Putamen (tissue), 1 donor: ENCODE measurements at regions not wholly inside any gene's neighbourhood (a gene's known extent, or its start where the extent isn't known, plus 50 kb on each side); places are given as distances from the start of the nearest gene placed in this dataset.
"Not testable (repeated sequence)": the region's sequence is repeated elsewhere in the genome, so short reads cannot be mapped to it uniquely, and the experiment has no call there.

Experiments
- DNase-seq: peaks from one replicate; pipeline ENCODE4 v3.0.0-alpha.2; 2016; ENCODE audit warnings: low spot score

DNA sequence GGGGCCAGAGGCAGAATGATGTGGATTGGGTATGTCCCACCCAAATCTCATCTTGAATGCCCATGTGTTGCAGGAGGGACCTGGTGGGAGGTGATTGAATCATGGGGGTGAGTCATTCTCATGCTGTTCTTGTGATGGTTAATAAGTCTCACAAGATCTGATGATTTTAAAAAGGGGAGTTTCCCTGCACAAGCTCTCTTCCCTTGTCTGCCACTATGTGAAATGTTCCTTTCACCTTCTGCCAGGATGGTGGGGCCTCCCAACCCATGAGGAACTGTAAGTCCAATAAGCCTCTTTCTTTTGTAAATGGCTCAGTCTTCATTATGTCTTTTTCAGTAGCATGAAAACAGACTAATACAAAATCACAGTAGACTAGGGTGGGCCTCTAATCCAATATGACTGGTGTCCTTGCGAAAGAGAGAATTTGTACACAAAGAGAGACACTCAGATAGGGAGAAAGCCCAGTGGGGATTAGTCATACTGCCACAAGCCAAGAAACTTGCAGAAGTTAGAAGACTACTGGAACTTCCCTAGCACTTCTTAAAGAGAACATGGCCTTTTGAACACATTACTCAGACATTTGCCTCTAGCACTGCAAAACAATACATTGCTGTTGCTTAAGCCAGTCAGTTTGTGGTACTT, 68.4 kb downstream of the ANXA1 start:
- no peak for DNase-seq

DNA sequence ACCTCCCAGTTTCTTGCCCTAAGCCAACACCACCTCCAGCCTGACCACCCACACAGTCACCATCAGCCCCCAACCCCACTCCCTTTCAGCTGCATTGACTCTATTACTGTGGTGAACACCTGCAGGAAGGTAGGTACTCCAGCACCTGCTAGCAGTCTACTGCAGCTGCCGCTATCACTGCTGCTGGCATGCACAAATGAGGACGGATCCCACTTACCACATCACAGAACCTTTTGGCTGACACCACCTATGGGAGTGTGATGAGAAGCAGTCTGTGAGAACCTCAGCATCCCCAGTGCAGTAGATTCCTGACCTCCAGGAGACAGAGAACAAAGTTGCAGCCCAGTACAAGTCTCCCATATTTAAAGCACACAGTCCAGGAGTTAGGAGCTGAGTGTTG, 71.9 kb downstream of the ANXA1 start:
- DNase-seq, result no peak

- no peak for DNase-seq
Measured at GRCh38 chr9:73229543-73229942, 77.9 kb downstream of the ANXA1 start.

DNA sequence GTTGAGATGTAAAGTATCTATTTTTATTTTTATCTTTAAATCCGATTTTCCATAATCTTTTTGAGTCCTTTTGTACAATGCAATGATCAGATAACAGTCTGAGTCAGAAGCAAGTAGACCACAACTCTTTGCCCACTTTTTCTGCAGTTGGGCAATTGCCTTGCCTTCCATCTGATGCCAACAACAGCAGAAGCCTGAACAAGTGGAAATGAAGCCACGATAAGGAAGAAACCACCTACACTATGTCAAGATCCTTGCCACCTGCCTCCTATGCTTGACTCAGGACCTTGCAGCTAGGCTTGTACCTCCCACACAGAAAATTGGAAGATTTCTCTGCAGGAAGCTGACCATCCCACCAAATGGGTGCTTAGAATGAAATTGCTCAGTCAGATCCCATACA, 78.6 kb downstream of the ANXA1 start:
- no peak for DNase-seq

- no peak for DNase-seq
Measured at GRCh38 chr9:73231203-73231602, 79.5 kb downstream of the ANXA1 start.

GRCh38 chr9:73233359-73234007, 81.8 kb downstream of the ANXA1 start:
- DNase-seq, result no peak

DNA sequence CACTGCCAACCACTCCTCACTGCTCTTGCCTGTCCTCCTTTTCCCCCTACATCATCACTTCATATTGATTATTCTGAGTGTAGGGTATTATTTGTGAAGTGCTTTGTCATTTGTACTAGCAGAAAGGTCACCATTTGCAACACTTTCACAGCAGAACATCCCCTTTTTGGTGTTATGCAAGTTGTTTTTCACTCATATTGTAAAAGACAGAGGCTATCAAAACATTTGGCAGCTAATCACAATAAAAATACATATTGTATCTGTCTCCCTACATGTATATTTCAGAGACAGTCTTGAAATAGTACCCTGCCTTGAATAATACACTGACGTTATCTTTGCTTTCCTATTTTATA, 82.3 kb downstream of the ANXA1 start:
- no peak for DNase-seq

DNA sequence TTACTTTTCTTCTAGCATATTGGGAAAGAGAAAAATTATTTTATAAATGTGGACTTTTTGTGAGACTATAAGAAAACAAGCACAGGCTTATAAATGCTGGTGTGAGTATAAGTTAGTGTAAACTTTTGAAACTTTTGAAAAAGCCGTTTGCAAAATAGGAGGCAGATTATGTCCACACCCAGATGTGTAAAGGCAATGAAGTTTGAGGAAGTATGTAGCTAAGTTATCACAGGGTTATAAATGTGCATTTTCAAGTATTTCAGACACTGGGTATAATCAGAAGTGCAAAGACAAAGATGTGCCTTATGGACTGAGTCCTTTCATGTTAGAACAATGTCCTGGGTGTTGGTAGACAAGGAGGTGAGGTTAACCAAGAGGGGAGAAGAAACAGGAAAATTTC, 85.5 kb downstream of the ANXA1 start:
- DNase-seq, result no peak

DNA sequence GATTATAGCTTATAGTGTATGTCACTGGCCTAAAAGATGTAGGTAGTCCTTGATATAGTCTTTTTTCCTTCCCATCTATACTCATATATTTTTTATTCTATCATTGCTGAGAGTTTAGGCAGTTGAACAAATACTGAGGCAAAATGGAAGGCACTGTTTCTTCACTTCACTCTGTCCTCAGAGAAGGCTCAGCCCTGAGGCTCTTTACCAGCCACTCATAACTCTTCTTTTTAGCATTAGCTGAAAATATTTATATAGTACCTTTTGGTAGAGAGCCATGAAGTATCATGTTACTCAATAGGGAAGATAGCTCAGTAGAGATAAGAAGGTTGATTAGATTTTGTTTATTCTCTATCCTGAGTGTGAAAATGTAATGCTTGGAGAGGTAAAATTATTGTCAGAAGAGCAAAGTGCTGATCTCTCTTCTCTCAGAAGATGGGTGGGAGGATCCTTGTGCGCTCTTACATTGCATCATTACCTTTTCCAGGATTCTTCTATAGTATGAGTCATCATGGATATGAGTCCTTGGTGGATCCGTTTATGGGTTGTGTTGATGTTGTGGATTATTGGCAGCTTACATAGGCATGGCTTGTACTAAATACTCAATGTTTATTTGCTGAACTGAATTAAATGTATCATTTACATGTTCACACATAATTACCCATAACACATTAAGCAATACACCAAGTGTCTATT, 88.1 kb downstream of the ANXA1 start:
- DNase-seq, result no peak

DNA sequence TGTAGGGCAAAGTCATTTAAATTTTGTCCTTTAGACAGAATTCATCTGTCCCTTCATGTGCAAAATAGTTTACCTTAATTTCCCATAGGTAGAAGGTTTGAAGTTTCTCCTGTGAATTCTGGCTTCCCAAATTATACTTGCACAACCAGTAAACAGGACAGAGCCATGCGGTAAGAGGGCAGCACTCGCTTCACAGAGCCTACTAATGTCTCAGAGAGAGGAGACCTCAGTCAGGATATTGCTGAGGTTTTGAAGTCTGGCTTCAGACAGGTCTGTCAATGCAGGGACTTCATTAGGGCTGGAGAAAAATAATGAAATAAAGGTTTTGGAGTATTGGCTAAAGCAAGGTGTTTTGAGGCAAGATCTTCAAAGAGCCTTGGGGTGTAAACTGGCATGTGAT, 91.4 kb downstream of the ANXA1 start:
- DNase-seq, result no peak

GRCh38 chr9:73259086-73259696, 107.5 kb downstream of the ANXA1 start:
- no peak for DNase-seq

DNA sequence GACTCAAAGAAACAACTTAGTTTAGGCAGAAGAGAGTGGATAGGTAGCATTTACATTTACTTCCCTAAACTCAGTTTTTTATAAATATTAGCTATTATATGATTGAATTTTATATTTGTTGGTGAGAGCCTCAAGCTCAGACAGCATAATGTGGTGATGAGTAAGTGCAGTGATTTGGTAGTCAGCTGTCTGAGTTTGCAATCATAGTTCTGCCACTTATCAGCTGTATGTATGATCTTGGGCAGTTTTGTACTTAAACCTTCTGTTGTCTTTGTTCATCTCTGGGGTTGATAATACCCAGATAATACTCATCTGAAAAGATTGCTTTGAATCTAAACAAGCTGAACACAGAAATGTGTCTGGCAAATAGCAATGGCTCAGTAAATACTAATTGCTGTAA, 108.8 kb downstream of the ANXA1 start:
- no peak for DNase-seq

DNA sequence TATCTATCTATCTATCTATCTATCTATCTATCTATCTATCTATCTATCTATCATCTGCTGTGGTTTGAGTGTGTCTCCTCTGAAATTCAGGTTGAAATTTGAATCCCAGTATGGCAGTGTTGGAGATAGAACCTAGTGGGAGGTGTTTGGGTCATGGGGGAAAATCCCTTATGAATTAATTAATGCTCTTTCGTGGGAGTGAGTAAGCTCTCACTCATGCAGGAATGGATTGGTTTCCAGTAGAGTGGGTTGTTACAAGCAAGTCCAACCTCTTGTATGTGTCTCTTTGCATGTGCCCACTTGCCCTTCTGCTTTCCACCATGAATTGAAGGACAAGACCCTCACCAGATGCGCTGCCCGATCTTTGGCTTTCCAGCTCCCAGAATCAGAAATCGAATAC, 113.0 kb downstream of the ANXA1 start:
- DNase-seq, result no peak

- no peak for DNase-seq
Measured at GRCh38 chr9:73265876-73266275, 114.2 kb downstream of the ANXA1 start.

DNA sequence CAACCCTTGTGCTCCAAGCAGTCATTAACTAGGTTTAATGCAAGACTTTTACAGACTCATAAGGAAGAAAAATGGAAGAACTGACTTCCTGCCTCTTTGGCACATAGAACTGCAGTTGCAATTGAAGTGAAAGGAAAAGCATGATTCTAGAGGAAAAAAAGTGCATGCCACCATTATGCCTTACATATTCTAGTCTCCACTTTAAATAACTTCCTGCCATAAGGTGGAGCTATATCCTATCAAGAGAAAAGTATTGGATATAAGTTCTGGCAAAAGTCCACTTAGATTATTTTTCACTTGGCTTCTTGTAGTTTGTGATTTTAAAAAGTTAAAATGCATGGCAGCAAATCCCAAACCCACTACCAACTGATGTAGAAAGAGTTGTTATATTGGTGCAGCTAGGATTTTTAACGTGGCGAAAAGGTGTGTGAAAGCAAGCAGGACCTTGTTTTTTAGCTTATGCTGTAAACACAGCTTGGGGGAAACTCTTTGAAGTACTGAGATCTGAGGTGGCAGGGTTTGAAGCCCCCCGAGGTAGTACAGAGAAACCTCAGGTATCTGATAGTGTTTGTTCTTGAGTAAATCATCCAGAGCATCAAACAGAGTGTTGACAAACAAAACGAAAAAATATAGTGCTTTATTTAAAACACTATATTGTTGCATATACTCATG, 117.9 kb downstream of the ANXA1 start:
- no peak for DNase-seq

DNA sequence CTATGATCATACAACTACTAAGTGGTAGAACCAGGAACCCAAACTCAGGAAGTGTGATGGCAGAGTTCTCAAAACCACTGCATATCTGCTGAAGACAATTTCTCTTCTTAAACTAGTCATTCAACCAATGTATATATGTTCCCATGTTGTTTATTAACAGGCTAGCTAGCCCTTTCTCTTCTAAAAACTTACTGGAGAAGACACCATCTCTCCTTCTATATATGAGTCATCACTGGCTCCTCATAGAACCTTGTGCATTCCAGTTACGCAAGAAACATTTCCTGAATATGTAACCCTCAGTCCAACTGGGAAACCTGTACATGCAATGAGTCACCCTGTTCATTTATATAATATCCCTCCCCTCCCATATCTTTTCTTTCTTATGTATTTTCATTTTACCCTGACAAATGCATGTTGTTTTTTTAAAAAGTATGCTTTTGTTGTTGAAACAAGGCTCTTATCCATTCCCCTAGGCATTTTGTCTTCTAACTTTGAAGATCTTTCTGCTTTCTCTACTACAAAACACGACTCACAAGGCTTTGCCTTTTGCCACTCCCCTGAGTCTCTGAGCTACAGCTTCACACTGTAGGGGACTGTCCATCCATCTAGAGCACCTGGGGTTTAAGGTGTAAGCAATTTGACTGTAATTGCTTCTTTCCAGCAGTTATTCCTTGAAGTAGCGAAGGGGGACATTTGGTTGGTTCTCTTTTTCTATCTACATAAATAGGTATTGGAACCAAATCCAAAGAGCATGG, 119.5 kb downstream of the ANXA1 start:
- DNase-seq, result no peak

DNA sequence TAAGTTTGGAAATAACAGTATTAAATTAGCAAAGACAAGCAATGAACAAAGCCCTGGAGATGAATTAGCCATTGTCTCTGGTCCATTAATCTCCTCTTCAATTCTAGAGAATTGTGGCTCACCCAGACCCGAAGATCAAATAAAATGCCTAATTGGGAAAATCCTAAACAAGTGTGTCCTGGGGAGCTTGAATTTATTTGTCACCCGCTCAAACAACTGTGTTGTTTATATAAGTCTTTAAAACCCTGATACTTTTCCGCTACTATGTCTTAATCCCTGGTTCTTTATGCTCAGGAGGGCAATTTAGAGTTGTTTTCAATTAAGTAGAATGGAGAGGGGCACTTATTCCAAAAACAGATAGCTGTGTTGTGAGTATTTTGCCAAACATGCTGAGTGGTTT, 128.4 kb downstream of the ANXA1 start:
- DNase-seq, result no peak

GRCh38 chr9:73284377-73284776, 132.7 kb downstream of the ANXA1 start:
- no peak for DNase-seq

DNA sequence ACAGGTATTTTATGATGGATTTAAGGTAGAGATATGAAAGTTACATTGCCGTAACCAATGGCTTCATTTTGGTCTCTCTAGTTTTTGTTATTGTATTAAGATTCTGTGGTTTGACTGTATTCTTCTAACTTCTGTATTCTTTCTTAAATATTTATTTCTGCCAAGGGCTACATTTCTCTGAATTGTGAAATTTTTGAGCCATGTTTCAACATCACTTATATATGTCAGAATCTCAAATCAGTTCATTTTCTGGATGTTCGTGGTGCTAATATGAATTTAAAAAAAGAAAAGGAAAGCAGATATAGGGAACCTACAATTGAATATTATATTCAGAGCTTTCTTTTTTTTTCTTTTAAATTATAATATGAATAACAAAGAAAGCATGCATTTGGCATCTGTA, 142.7 kb downstream of the ANXA1 start:
- no peak for DNase-seq

DNA sequence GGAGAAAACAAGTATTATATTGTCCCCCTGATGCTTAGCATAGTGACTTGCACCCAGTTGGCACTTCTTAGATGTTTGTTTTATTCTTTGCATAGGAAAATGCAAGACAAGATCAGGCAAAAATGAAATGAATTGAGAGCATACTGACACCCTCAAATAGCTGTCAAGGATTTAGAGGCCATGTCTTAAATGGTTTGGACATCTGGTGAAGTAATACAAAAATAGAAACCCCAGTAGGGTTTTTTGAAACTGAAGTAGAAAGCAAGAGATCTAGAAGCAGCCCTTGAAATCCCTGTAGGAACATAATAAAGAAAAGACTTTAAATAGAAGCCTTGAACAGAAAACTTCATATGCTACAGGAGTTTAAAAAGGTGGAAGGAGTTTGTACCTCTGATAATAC, 174.3 kb downstream of the ANXA1 start:
- no peak for DNase-seq

DNA sequence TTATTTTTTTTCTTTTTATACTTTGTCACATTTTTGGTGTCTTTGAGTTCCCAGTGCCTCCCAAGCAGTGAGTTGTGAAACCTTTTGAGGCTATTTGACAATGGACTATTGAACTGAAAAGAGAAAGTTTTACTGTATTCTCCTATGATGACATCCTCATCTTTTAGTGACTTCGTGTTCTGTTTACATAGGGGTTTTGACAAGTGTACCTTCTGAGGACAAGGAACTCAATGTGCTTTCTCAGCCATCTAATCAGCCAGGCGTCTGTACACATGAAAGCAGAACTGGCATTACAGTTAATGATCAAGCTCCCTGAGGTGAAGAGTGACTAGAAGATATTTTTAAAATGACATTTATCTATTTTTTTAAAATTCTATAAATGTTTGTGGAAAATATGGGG, 175.5 kb downstream of the ANXA1 start:
- no peak for DNase-seq

DNA sequence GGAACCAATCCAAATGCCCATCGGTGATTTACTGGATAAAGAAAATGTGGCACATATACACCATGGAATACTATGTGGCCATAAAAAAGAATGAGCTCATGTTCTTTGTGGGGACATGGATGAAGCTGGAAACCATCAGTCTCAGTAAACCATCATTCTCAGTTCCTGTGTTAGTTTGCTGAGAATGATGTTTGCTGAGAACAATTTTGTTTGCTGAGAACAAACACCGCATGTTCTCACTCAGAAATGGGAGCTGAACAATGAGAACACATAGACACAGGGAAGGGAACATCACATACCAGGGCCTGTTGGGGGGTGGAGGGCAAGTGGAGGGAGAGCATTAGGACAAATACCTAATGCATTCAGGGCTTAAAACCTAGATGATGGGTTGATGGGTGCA, 185.5 kb downstream of the ANXA1 start:
- DNase-seq, result not testable (repeated sequence)
